WERI-Rb-1 (cell line): ENCODE measurements at regions not wholly inside any gene's neighbourhood (a gene's known extent, or its start where the extent isn't known, plus 50 kb on each side); places are given as distances from the start of the nearest gene placed in this dataset.

ENCODE experiments used
- DNase-seq: peaks from one replicate; pipeline ENCODE4 v3.0.0-alpha.2; 2020
- H3K27ac ChIP-seq: fragments of 250-450 bp; sonication (Bioruptor Pico); 2 replicates; pipeline ENCODE4 v1.5.1; 2020; ENCODE audit warnings: mild to moderate bottlenecking, moderate library complexity
- H3K27me3 ChIP-seq: fragments of 250-450 bp; sonication (Bioruptor Pico); 2 replicates; pipeline ENCODE4 v1.5.1; 2021; ENCODE audit warnings: mild to moderate bottlenecking, low read depth, moderate library complexity; ENCODE audit not compliant: insufficient read depth, severe bottlenecking
- H3K36me3 ChIP-seq: fragments of 250-450 bp; sonication (Bioruptor Pico); 2 replicates; pipeline ENCODE4 v1.5.1; 2020; ENCODE audit warnings: mild to moderate bottlenecking, moderate library complexity
- H3K4me3 ChIP-seq: 2 replicates; pipeline ENCODE4 v1.5.1; 2011; ENCODE audit warnings: low read depth, mild to moderate bottlenecking, control low read depth, low read length
- H3K9me3 ChIP-seq: fragments of 250-450 bp; sonication (Bioruptor Pico); 2 replicates; pipeline ENCODE4 v1.5.1; 2021; ENCODE audit warnings: mild to moderate bottlenecking, moderate library complexity; ENCODE audit not compliant: severe bottlenecking
- TF ChIP-seq, protein P1 (sequence below): IDR thresholded peaks from 2 replicates; pipeline ENCODE4 v1.5.1; 2011; ENCODE audit warnings: low read depth, mild to moderate bottlenecking, control low read depth, inconsistent platforms, low read length

DNA sequence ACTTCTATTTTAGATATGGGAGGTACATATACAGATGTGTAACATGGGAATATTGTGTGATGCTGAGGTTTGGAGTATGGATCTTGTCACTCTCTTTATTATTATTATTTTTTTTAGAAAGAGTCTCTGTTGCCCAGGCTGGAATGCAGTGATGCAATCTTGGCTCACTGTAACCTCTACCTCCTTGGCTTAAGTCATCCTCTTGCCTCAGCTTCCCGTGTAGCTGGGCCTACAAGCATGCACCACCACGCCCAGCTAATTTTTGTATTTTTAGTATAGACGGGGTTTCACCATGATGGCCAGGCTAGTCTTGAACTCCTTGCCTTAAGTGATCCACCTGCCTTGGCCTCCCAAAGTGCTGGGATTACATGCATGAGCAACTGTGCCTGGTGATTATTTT is 138.4 kb upstream of the SLC28A3 start:
- Histone ChIP-seq H3K27me3 (peaks cover 59% of the 10 kb centered on the region), H3K36me3 (no peaks in the 10 kb centered on the region), H3K4me3 (no peak overlapping the region), H3K9me3 (no peaks in the 10 kb centered on the region), H3K27ac (no peak overlapping the region)
- no peak for DNase-seq
- TF ChIP-seq, protein P1, sequence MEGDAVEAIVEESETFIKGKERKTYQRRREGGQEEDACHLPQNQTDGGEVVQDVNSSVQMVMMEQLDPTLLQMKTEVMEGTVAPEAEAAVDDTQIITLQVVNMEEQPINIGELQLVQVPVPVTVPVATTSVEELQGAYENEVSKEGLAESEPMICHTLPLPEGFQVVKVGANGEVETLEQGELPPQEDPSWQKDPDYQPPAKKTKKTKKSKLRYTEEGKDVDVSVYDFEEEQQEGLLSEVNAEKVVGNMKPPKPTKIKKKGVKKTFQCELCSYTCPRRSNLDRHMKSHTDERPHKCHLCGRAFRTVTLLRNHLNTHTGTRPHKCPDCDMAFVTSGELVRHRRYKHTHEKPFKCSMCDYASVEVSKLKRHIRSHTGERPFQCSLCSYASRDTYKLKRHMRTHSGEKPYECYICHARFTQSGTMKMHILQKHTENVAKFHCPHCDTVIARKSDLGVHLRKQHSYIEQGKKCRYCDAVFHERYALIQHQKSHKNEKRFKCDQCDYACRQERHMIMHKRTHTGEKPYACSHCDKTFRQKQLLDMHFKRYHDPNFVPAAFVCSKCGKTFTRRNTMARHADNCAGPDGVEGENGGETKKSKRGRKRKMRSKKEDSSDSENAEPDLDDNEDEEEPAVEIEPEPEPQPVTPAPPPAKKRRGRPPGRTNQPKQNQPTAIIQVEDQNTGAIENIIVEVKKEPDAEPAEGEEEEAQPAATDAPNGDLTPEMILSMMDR = no peak

DNA sequence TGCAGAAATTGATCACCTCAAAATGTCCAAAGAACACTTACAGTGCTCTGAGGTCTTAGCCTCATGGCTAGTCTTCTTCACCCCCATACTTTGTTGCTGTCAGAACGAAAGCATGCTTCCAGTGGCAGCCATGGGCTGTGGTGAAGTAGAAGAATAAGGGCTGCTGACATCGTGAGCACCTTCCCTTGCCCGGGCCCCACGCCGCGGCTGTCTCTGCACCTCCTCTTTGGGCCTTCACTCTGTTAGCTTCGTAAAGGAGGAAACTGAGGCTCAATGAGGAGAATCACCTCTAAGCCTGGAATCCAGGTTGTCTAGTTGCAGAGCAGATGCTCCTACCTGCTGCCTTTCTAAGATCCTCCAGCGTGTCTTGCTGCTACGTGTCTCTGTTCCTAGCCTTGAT is 139.5 kb upstream of the SLC28A3 start:
- peaks cover 59% of the 10 kb centered on the region for H3K27me3 ChIP-seq
- H3K4me3 ChIP-seq = no peak overlapping the region
- no peak for DNase-seq
- H3K27ac ChIP-seq = no peak overlapping the region
- H3K36me3 ChIP-seq = no peaks in the 10 kb centered on the region
- no peaks in the 10 kb centered on the region for H3K9me3 ChIP-seq
- TF ChIP-seq, protein P1 = no peak

DNA sequence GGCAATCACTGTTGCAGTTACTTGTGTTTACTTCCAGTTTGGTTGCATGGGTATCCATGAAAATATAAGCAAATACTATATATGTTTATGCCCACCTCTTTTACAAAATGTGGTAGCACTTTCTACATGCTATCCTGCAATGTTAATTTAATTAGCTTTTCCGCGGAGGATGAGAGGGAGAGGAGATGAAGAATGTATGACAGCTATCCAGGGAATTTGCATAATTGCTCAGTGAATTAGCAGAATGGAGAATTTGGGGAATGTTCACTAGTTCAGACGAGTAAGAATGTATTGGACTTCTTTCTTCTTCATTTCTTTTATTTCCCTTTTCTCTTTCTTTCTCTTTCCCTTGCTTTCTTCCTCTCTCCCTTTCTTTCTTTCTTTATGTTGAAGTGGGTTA is 140.7 kb upstream of the SLC28A3 start:
- TF ChIP-seq, protein P1 = no peak
- Histone ChIP-seq H3K27ac (no peak overlapping the region), H3K27me3 (peaks cover 64% of the 10 kb centered on the region), H3K4me3 (no peak overlapping the region), H3K36me3 (no peaks in the 10 kb centered on the region), H3K9me3 (no peaks in the 10 kb centered on the region)
- no peak for DNase-seq

DNA sequence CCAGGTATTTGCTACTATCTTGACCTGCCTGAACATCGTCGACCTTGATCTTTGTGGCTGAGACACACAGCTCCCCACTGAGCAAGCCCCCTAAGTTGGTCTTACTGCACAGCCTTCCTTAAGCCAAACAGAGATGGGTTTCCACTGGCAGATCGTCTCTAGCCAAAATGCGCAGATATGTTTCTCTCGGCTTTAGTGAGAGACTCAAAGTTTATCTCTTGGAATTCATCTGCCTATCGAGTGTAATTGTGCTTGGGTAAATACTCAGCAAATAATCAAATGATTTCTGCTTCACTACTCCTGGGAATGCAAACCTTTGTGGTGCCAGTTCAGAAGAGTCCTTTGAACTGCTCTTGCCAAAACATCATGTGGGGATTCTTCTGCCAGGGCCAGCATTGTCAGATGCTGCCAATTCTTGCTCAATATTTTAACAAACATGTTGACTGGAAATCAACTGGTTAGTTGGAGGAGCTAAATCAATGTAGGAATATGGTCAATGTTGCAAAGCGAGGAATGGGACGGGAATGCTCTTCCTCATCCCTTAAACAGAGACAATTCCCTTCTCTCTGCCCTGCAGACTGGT is 141.2 kb upstream of the SLC28A3 start:
- no peak overlapping the region for H3K27ac ChIP-seq
- no peaks in the 10 kb centered on the region for H3K36me3 ChIP-seq
- TF ChIP-seq, protein P1 = no peak
- peaks cover 67% of the 10 kb centered on the region for H3K27me3 ChIP-seq
- H3K9me3 ChIP-seq = no peaks in the 10 kb centered on the region
- no peak for DNase-seq
- H3K4me3 ChIP-seq = no peak overlapping the region

DNA sequence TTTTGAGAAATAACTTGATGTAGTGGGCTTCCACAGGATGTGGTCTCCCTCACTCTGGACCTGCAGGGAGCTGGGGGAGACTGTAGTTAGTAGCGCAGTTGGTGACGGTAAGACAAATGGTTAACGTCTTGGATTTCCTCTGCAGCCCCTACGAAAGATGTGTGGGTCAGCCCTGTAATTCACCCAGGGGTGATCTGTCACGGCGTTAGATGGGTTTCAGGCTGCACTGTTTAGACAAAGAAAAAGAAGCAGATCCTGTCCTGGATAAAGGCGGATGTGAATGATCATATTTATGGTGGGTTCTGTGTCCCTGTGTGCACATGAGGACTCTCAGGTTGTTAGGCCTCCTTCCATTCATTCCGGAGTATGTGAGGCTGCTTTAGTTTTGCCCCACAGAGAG is 142.0 kb upstream of the SLC28A3 start:
- Histone ChIP-seq H3K9me3 (no peaks in the 10 kb centered on the region), H3K4me3 (no peak overlapping the region), H3K36me3 (no peaks in the 10 kb centered on the region), H3K27me3 (peaks cover 61% of the 10 kb centered on the region), H3K27ac (no peak overlapping the region)
- TF ChIP-seq, protein P1 = no peak
- no peak for DNase-seq

DNA sequence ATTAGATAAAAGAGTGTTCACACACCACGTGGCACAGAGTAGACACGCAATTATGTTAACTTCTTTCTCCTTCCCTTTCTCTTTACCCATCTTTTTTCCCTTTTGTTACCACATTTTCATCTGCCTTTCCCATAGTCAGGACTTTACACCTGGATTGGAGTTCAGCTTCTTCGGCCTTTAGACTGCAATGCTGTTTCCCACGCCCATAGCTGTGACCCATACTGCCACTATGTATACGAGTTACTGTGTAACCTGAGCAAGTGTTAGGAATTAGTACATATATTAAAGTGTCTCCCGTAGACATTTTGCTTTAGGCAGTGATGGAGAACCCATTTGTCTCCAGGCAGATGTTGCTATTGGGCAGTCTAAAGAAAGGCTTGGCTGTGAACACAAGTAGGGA is 143.6 kb upstream of the SLC28A3 start:
- H3K4me3 ChIP-seq = no peak overlapping the region
- TF ChIP-seq, protein P1 = no peak
- no peak overlapping the region for H3K27ac ChIP-seq
- no peaks in the 10 kb centered on the region for H3K36me3 ChIP-seq
- H3K9me3 ChIP-seq = no peaks in the 10 kb centered on the region
- DNase-seq = no peak
- peaks cover 60% of the 10 kb centered on the region for H3K27me3 ChIP-seq
